Liver (tissue), 8 donors: ENCODE measurements at regions not wholly inside any gene's neighbourhood (a gene's known extent, or its start where the extent isn't known, plus 50 kb on each side); places are given as distances from the start of the nearest gene placed in this dataset.

Experiments
- DNase-seq: peaks from one replicate; pipeline ENCODE4 v3.0.0-alpha.2; 2017; ENCODE audit warnings: low spot score
- H3K27ac ChIP-seq, 2 donors: one replicate each; pipeline ENCODE4 v1.7.0; 2013; ENCODE audit warnings: inconsistent platforms in 2 of 2, low read length in 2 of 2, control low read depth in 1 of 2, low read depth in 1 of 2, mild to moderate bottlenecking in 1 of 2
- H3K27me3 ChIP-seq, 4 donors: one replicate each; pipeline versions ENCODE4 v1.6.1 to v1.7.0; 2013; ENCODE audit warnings: low read length in 3 of 4, inconsistent platforms in 1 of 4, mild to moderate bottlenecking in 1 of 4, moderate library complexity in 1 of 4; ENCODE audit not compliant: control insufficient read depth in 4 of 4, insufficient read depth in 4 of 4
- H3K36me3 ChIP-seq, 4 donors: one replicate each; pipeline versions ENCODE4 v1.6.1 to v1.7.0; 2013; ENCODE audit warnings: low read length in 3 of 4, mild to moderate bottlenecking in 3 of 4, low read depth in 1 of 4, moderate library complexity in 1 of 4; ENCODE audit not compliant: control insufficient read depth in 4 of 4, insufficient read depth in 3 of 4
- H3K4me1 ChIP-seq, 4 donors: one replicate each; pipeline versions ENCODE4 v1.6.1 to v1.7.0; 2013; ENCODE audit warnings: low read length in 3 of 4, mild to moderate bottlenecking in 3 of 4, moderate library complexity in 1 of 4; ENCODE audit not compliant: control insufficient read depth in 4 of 4, insufficient read depth in 4 of 4
- H3K4me3 ChIP-seq, 3 donors: one replicate each; pipeline versions ENCODE4 v1.6.1 to v1.7.0; 2013; ENCODE audit warnings: low read length in 3 of 3, control low read depth in 1 of 3, low read depth in 1 of 3, mild to moderate bottlenecking in 1 of 3
- H3K9ac ChIP-seq, 2 donors: one replicate each; pipeline ENCODE4 v1.7.0; 2013; ENCODE audit warnings: low read length in 2 of 2, mild to moderate bottlenecking in 2 of 2, moderate library complexity in 2 of 2, control low read depth in 1 of 2, low read depth in 1 of 2
- H3K9me3 ChIP-seq, 4 donors: one replicate each; pipeline versions ENCODE4 v1.6.1 to v1.7.0; 2013; ENCODE audit warnings: low read length in 3 of 4; ENCODE audit not compliant: control insufficient read depth in 4 of 4
- EGR1 ChIP-seq, 2 donors: IDR thresholded peaks; 2 replicates each; pipeline ENCODE4 v1.6.1; 2016 to 2018; ENCODE audit warnings: antibody characterized with exemption in 2 of 2, low read depth in 2 of 2
- FOXA1 ChIP-seq: IDR thresholded peaks from 2 replicates; pipeline ENCODE4 v1.6.1; 2016; ENCODE audit warnings: antibody characterized with exemption
- FOXA2 ChIP-seq: IDR thresholded peaks from 2 replicates; pipeline ENCODE4 v1.6.1; 2016; ENCODE audit warnings: antibody characterized with exemption
- GABPA ChIP-seq, 2 donors: IDR thresholded peaks in 1 of 2; conservative IDR thresholded peaks in 1 of 2; 2 replicates each; pipeline ENCODE4 v1.6.1; 2016; ENCODE audit warnings: antibody characterized with exemption in 2 of 2, mild to moderate bottlenecking in 1 of 2, moderate library complexity in 1 of 2
- HNF4A ChIP-seq, 2 donors: conservative IDR thresholded peaks; 2 replicates each; pipeline ENCODE4 v1.6.1; 2016; ENCODE audit warnings: antibody characterized with exemption in 2 of 2, mild to moderate bottlenecking in 2 of 2
- HNF4G ChIP-seq: IDR thresholded peaks from 2 replicates; pipeline ENCODE4 v1.6.1; 2016; ENCODE audit warnings: antibody characterized with exemption
- JUND ChIP-seq, 2 donors: IDR thresholded peaks; 2 replicates each; pipeline ENCODE4 v1.6.1; 2016; ENCODE audit warnings: antibody characterized with exemption in 2 of 2
- NR2F2 ChIP-seq: IDR thresholded peaks from 2 replicates; pipeline ENCODE4 v1.6.1; 2016; ENCODE audit warnings: antibody characterized with exemption
- RAD21 ChIP-seq, 2 donors: IDR thresholded peaks; 2 replicates each; pipeline ENCODE4 v1.6.1; 2016; ENCODE audit warnings: antibody characterized with exemption in 2 of 2, mild to moderate bottlenecking in 2 of 2
- REST ChIP-seq: IDR thresholded peaks from 2 replicates; pipeline ENCODE4 v1.6.1; 2016; ENCODE audit warnings: antibody characterized with exemption, mild to moderate bottlenecking
- RXRA ChIP-seq, 2 donors: IDR thresholded peaks; 2 replicates each; pipeline ENCODE4 v1.6.1; 2017 to 2018; ENCODE audit warnings: antibody characterized with exemption in 2 of 2, mild to moderate bottlenecking in 1 of 2
- SP1 ChIP-seq: IDR thresholded peaks from 2 replicates; pipeline ENCODE4 v1.6.1; 2018; ENCODE audit warnings: antibody characterized with exemption, mild to moderate bottlenecking
- TAF1 ChIP-seq: conservative IDR thresholded peaks from 2 replicates; pipeline ENCODE4 v1.6.1; 2016; ENCODE audit warnings: antibody characterized with exemption, mild to moderate bottlenecking
- YY1 ChIP-seq: IDR thresholded peaks from 2 replicates; pipeline ENCODE4 v1.6.1; 2016; ENCODE audit warnings: antibody characterized with exemption, mild to moderate bottlenecking
- ZBTB33 ChIP-seq: IDR thresholded peaks from 2 replicates; pipeline ENCODE4 v1.6.1; 2016; ENCODE audit warnings: antibody characterized with exemption
- WGBS: extraction: QIAGEN DNeasy Blood & Tissue Kit; methylation state at CpG from one replicate; pipeline ENCODE4 v1.1.7; 2013; 5-methylcytosine and 5-hydroxymethylcytosine counted together
- TF ChIP-seq, protein P1 (sequence below): IDR thresholded peaks from 2 replicates; pipeline ENCODE4 v1.6.1; 2016; ENCODE audit warnings: antibody characterized with exemption
- TF ChIP-seq, protein P2 (sequence below): IDR thresholded peaks from 2 replicates; pipeline ENCODE4 v1.6.1; 2016; ENCODE audit warnings: antibody characterized with exemption
- TF ChIP-seq, protein P3 (sequence below): fragments of 150-350 bp; IDR thresholded peaks from 2 replicates; pipeline ENCODE4 v1.5.1; 2017; ENCODE audit warnings: improper control_type of control experiment, low read depth, low read length; ENCODE audit not compliant: missing input control
- donor health status: healthy.
- donor health status: healthy.
- donor health status: healthy.
- donor health status: healthy.
- donor health status: healthy.

DNA sequence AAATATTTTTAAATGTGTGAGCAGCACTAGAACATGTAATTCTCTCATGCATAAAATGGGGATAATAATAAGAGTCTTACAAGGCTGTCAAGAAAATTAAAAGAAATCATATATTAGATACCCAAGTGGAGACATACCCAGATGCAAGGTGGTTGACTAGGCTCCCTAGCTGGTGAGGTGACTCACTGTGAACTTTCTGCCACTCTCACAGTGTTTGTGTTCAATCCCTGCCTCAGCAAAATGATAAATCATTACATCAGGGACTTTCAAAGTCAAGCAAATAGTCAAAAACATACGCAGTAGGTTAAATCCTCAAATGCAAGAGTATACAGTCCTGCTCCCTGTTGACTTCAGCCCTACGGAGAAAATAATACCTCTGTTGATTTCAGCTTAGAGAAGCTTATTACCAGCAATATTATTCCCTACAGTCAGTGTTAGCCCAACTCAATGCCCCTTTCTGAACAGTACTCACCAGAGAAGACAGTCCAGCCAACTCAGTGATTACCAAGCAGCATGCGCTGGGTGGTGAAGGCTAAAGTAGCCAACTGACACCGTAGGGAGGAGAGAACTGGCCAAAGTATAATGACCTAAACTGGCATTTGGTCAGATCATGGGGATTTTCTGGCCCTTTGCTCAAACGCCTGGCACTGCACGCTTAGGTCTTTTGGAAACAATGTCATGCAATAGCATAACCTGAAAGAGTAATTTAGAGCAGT lies 73.1 kb upstream of the BARX2 start:
- H3K9ac ChIP-seq, result no peak overlapping the region
- DNase-seq, result no peak
- no peaks in the 10 kb centered on the region for H3K27me3 ChIP-seq
- no peaks in the 10 kb centered on the region for H3K36me3 ChIP-seq
- peak overlapping the region; percentile 46 to 70 for H3K27ac ChIP-seq
- peaks cover 0 to 26% (median 16%) of the 10 kb centered on the region in 4 donors for H3K4me1 ChIP-seq
- H3K4me3 ChIP-seq, result no peak overlapping the region
- TF ChIP-seq FOXA2, result peak; percentile 65
- peak; percentile 74 for TF ChIP-seq YY1
- TF ChIP-seq NR2F2, result no peak
- TF ChIP-seq RXRA (IDR thresholded peaks at IDR 0.05), result peak; percentile 93 to 98
- TF ChIP-seq HNF4A (conservative IDR thresholded peaks at IDR 0.05), result peak; percentile 87 to 93
- TF ChIP-seq ZBTB33, result peak; percentile 87
- TF ChIP-seq JUND (IDR thresholded peaks at IDR 0.05), result peak; percentile 73 to 74
- TF ChIP-seq HNF4G, result peak; percentile 65
- TF ChIP-seq TAF1, result peak; percentile 67
- peak; percentile 78 for TF ChIP-seq REST
- peak in 1 of 2 donors; percentile 71 for TF ChIP-seq EGR1 (IDR thresholded peaks at IDR 0.05; ENCODE audit: low read depth in 2 of 2)
- no peak for TF ChIP-seq GABPA (IDR thresholded peaks at IDR 0.05 in 1 of 2, conservative IDR thresholded peaks at IDR 0.05 in 1 of 2)
- TF ChIP-seq, protein P1, sequence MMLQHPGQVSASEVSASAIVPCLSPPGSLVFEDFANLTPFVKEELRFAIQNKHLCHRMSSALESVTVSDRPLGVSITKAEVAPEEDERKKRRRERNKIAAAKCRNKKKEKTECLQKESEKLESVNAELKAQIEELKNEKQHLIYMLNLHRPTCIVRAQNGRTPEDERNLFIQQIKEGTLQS, result peak; percentile 62
- peak; percentile 98 for TF ChIP-seq SP1
- TF ChIP-seq, protein P2, sequence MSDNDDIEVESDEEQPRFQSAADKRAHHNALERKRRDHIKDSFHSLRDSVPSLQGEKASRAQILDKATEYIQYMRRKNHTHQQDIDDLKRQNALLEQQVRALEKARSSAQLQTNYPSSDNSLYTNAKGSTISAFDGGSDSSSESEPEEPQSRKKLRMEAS, result peak; percentile 92
- peak; percentile 70 for TF ChIP-seq FOXA1
- TF ChIP-seq, protein P3, sequence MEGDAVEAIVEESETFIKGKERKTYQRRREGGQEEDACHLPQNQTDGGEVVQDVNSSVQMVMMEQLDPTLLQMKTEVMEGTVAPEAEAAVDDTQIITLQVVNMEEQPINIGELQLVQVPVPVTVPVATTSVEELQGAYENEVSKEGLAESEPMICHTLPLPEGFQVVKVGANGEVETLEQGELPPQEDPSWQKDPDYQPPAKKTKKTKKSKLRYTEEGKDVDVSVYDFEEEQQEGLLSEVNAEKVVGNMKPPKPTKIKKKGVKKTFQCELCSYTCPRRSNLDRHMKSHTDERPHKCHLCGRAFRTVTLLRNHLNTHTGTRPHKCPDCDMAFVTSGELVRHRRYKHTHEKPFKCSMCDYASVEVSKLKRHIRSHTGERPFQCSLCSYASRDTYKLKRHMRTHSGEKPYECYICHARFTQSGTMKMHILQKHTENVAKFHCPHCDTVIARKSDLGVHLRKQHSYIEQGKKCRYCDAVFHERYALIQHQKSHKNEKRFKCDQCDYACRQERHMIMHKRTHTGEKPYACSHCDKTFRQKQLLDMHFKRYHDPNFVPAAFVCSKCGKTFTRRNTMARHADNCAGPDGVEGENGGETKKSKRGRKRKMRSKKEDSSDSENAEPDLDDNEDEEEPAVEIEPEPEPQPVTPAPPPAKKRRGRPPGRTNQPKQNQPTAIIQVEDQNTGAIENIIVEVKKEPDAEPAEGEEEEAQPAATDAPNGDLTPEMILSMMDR, result no peak
- TF ChIP-seq RAD21 (IDR thresholded peaks at IDR 0.05), result peak; percentile 51 to 54
- no peaks in the 10 kb centered on the region for H3K9me3 ChIP-seq
- 40% methylated on average over 6 of the region's 6 CpGs for WGBS
